HL-60 (cell line): ENCODE measurements at regions not wholly inside any gene's neighbourhood (a gene's known extent, or its start where the extent isn't known, plus 50 kb on each side); places are given as distances from the start of the nearest gene placed in this dataset.

ENCODE experiments used
- DNase-seq, 2 experiments: peaks; one replicate each; pipeline ENCODE4 v3.0.0-alpha.2; 2010 to 2020; ENCODE audit warnings: low read depth in 1 of 2, low spot score in 1 of 2
- H3K27ac ChIP-seq: fragments of 250-450 bp; sonication (Bioruptor Pico); replicated peaks from 2 replicates; pipeline ENCODE4 v1.5.1; 2020; ENCODE audit warnings: mild to moderate bottlenecking, moderate library complexity
- H3K27me3 ChIP-seq: fragments of 250-450 bp; sonication (Bioruptor Pico); 2 replicates; pipeline ENCODE4 v1.5.1; 2021; ENCODE audit warnings: mild to moderate bottlenecking, moderate library complexity; ENCODE audit not compliant: insufficient read depth, poor library complexity, severe bottlenecking
- H3K4me3 ChIP-seq: replicated peaks from 2 replicates; pipeline ENCODE4 v1.5.1; 2011; ENCODE audit warnings: mild to moderate bottlenecking, control low read depth, low read length; ENCODE audit not compliant: insufficient read depth
- CTCF ChIP-seq: IDR thresholded peaks from one replicate; pipeline ENCODE4 v1.5.1; 2011; ENCODE audit warnings: low read length, control low read depth, inconsistent platforms; ENCODE audit not compliant: insufficient read depth
- GABPA ChIP-seq: IDR thresholded peaks from 2 replicates; pipeline ENCODE4 v1.6.1; 2012; ENCODE audit warnings: low read depth
- POLR2AphosphoS5 ChIP-seq: IDR thresholded peaks from 2 replicates; pipeline ENCODE4 v1.6.1; 2012; ENCODE audit warnings: low read depth
- REST ChIP-seq: IDR thresholded peaks from 2 replicates; pipeline ENCODE4 v1.6.1; 2012; ENCODE audit warnings: low read depth; ENCODE audit not compliant: insufficient replicate concordance
- SPI1 ChIP-seq: IDR thresholded peaks from 2 replicates; pipeline ENCODE4 v1.6.1; 2012; ENCODE audit warnings: low read depth, mild to moderate bottlenecking, borderline replicate concordance

GRCh38 chr9:2525147-2525546 lies 96.4 kb upstream of the VLDLR start:
- TF ChIP-seq POLR2AphosphoS5 (no peak), SPI1 (no peak), CTCF (no peak), GABPA (no peak), REST (no peak)
- Histone ChIP-seq H3K4me3 (no peak overlapping the region), H3K27me3 (no peaks in the 10 kb centered on the region), H3K27ac (no peak overlapping the region)
- no peak for DNase-seq

- no peak for DNase-seq
- TF ChIP-seq GABPA (no peak), POLR2AphosphoS5 (no peak), SPI1 (no peak), REST (no peak), CTCF (no peak)
- Histone ChIP-seq H3K27me3 (no peaks in the 10 kb centered on the region), H3K4me3 (no peak overlapping the region), H3K27ac (no peak overlapping the region)
These were observed 95.3 kb upstream of the VLDLR start for GRCh38 chr9:2526071-2526828.

GRCh38 chr9:2531481-2531880 lies 90.1 kb upstream of the VLDLR start:
- Histone ChIP-seq H3K27ac (no peak overlapping the region), H3K27me3 (no peaks in the 10 kb centered on the region), H3K4me3 (no peak overlapping the region)
- no peak for DNase-seq
- no peak for TF ChIP-seq GABPA
- no peak for TF ChIP-seq CTCF
- TF ChIP-seq REST: no peak
- TF ChIP-seq SPI1: no peak
- no peak for TF ChIP-seq POLR2AphosphoS5
